Panc1 (cell line): ENCODE measurements at regions not wholly inside any gene's neighbourhood (a gene's known extent, or its start where the extent isn't known, plus 50 kb on each side); places are given as distances from the start of the nearest gene placed in this dataset.

Source experiments
- ATAC-seq: fragments of 200-7000 bp; cut with Tn5 transposase; 2 replicates; pipeline ENCODE4 v1.9.1; 2020; ENCODE audit warnings: mild to moderate bottlenecking, moderate library complexity
- BruUV-seq: library from RNA; stranded (reverse); fragments of 400-500 nt; replicated peaks from 2 replicates; lab custom pipeline; 2021; lab: Mats Ljungman, UMichigan
- CTCF ChIA-PET: fragments of 300-600 bp; sonication (Branson Sonifier 250); formaldehyde crosslinking; loops from one replicate; lab custom pipeline; 2022; ENCODE audit warnings: antibody characterized with exemption; lab: Charles Lee
- POLR2A ChIA-PET: fragments of 300-600 bp; sonication (Branson Sonifier 250); formaldehyde crosslinking; loops from one replicate; lab custom pipeline; 2022; ENCODE audit warnings: antibody characterized with exemption; lab: Charles Lee
- DNase-seq: peaks from one replicate; pipeline ENCODE4 v3.0.0-alpha.2; 2010; ENCODE audit warnings: low read depth, low spot score
- H3K27ac ChIP-seq: 2 replicates; pipeline ENCODE4 v1.5.1; 2011; ENCODE audit warnings: mild to moderate bottlenecking, low read length, inconsistent platforms
- H3K27me3 ChIP-seq: fragments of 200-500 bp; sonication (Bioruptor generic); 2 replicates; pipeline ENCODE4 v1.6.0; 2014; ENCODE audit warnings: low read length, inconsistent platforms; ENCODE audit not compliant: control insufficient read depth, insufficient read depth
- H3K36me3 ChIP-seq: fragments of 200-500 bp; sonication (Bioruptor generic); 2 replicates; pipeline ENCODE4 v1.5.1; 2014; ENCODE audit warnings: inconsistent platforms, mild to moderate bottlenecking, low read length, moderate library complexity; ENCODE audit not compliant: control insufficient read depth, insufficient read depth
- H3K4me1 ChIP-seq: 2 replicates; pipeline ENCODE4 v1.5.1; 2011; ENCODE audit warnings: inconsistent platforms, mild to moderate bottlenecking, low read length, moderate library complexity; ENCODE audit not compliant: control insufficient read depth, insufficient read depth
- H3K4me3 ChIP-seq, 2 experiments: 2 replicates each; pipeline ENCODE4 v1.5.1; 2011 to 2012; ENCODE audit warnings: low read depth in 2 of 2, low read length in 2 of 2, mild to moderate bottlenecking in 2 of 2, inconsistent platforms in 1 of 2, moderate library complexity in 1 of 2
- H3K9me3 ChIP-seq: fragments of 200-500 bp; sonication (Bioruptor generic); 2 replicates; pipeline ENCODE4 v1.5.1; 2014; ENCODE audit warnings: low read depth, mild to moderate bottlenecking, inconsistent platforms, low read length, moderate library complexity; ENCODE audit not compliant: control insufficient read depth, insufficient read depth
- POLR2AphosphoS5 ChIP-seq: IDR thresholded peaks from 2 replicates; pipeline ENCODE4 v1.6.1; 2012; ENCODE audit warnings: mild to moderate bottlenecking, low read depth, low read length, moderate library complexity
- REST ChIP-seq, 2 experiments: IDR thresholded peaks; 2 replicates each; pipeline ENCODE4 v1.6.1; 2011 to 2012; ENCODE audit warnings: low read depth in 2 of 2, control low read depth in 1 of 2, low read length in 1 of 2, mild to moderate bottlenecking in 1 of 2, moderate library complexity in 1 of 2; ENCODE audit not compliant: insufficient read depth in 1 of 2
- SIN3A ChIP-seq: IDR thresholded peaks from 2 replicates; pipeline ENCODE4 v1.6.1; 2012; ENCODE audit warnings: low read depth, mild to moderate bottlenecking, low read length, moderate library complexity, borderline replicate concordance; ENCODE audit not compliant: insufficient read depth
- TCF7L2 ChIP-seq: IDR thresholded peaks from 2 replicates; pipeline ENCODE4 v1.6.1; 2011; ENCODE audit warnings: mild to moderate bottlenecking, low read depth, low read length, inconsistent platforms
- in situ Hi-C: cut with HindIII; loops from 2 replicates; pipeline ENCODE4 v1.10.0; 2016; ENCODE audit warnings: low sequenced_read_pairs, low pct_unique_long_range_greater_than_20kb
- intact Hi-C: fragments of 100-400 bp; cut with micrococcal nuclease; formaldehyde crosslinking; loops from one replicate; pipeline ENCODE4 v1.10.0; 2022; ENCODE audit not compliant: unreplicated experiment
- TF ChIP-seq, protein P1 (sequence below): fragments of 450-650 bp; IDR thresholded peaks from 2 replicates; pipeline ENCODE4 v1.5.1; 2017; ENCODE audit warnings: mild to moderate bottlenecking

DNA sequence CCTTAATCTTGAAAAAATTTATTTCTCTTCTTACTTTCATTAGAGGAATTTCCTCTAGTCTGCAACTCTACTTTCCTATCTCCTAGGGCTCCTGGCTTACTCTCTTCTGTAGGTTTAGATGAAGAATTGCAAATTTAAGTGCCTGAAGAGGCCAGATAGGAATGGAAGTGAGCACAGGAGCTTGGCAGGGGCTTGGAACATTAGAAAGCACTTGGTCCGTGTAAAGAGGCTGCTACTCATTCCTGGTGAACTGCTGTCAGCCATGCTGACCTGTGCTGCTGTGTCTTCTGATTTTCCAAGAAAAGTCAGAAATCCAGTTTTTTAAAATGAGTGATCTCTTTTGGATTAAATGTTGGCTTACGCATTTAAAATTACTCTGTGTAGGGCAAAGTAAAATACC, 210.9 kb upstream of the CLINT1 start:
- TF ChIP-seq, protein P1, sequence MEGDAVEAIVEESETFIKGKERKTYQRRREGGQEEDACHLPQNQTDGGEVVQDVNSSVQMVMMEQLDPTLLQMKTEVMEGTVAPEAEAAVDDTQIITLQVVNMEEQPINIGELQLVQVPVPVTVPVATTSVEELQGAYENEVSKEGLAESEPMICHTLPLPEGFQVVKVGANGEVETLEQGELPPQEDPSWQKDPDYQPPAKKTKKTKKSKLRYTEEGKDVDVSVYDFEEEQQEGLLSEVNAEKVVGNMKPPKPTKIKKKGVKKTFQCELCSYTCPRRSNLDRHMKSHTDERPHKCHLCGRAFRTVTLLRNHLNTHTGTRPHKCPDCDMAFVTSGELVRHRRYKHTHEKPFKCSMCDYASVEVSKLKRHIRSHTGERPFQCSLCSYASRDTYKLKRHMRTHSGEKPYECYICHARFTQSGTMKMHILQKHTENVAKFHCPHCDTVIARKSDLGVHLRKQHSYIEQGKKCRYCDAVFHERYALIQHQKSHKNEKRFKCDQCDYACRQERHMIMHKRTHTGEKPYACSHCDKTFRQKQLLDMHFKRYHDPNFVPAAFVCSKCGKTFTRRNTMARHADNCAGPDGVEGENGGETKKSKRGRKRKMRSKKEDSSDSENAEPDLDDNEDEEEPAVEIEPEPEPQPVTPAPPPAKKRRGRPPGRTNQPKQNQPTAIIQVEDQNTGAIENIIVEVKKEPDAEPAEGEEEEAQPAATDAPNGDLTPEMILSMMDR, result no peak
- TF ChIP-seq TCF7L2, result no peak
- TF ChIP-seq SIN3A, result no peak
- no peak for TF ChIP-seq POLR2AphosphoS5
- TF ChIP-seq REST (IDR thresholded peaks at IDR 0.05; ENCODE audit: insufficient read depth in 1 of 2, low read depth in 2 of 2, low read length in 1 of 2), result no peak
- intact Hi-C loops, result no loop called here
- no peaks in the 10 kb centered on the region for H3K27me3 ChIP-seq
- POLR2A ChIA-PET, result no interaction called here
- CTCF ChIA-PET, result no interaction called here
- DNase-seq (no peak), ATAC-seq (no peak)
- H3K27ac ChIP-seq, result no peak overlapping the region
- H3K9me3 ChIP-seq, result no peaks in the 10 kb centered on the region
- BruUV-seq, result no TSS peak
- H3K36me3 ChIP-seq, result no peaks in the 10 kb centered on the region
- H3K4me3 ChIP-seq, result no peak overlapping the region
- H3K4me1 ChIP-seq, result no peaks in the 10 kb centered on the region
- in situ Hi-C loops, result no loop called here

DNA sequence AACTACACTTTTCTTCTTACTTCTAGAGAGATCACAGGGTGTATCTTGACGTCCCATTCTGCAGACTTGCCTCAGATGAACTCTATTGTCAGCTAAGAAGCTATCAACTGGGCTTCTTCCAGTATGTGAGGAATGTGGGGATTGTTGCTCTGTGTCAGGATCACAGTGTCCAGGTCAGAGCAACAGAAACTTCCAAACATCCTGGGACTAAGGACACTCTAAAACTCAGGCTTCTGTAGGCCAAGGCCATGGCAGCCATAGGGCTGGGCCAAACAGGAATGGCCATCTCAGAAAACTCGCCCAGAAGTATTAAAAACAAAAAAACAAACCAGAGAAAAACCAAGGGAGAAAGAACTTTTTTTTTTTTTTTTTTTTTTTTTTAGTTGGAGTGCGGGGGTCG, 210.0 kb upstream of the CLINT1 start:
- H3K4me3 ChIP-seq, result no peak overlapping the region
- in situ Hi-C loops (no loop called here), intact Hi-C loops (no loop called here)
- ChIA-PET POLR2A (no interaction called here), CTCF (no interaction called here)
- no peaks in the 10 kb centered on the region for H3K9me3 ChIP-seq
- TF ChIP-seq TCF7L2, result no peak
- TF ChIP-seq POLR2AphosphoS5, result no peak
- no peak for TF ChIP-seq REST (IDR thresholded peaks at IDR 0.05; ENCODE audit: insufficient read depth in 1 of 2, low read depth in 2 of 2, low read length in 1 of 2)
- TF ChIP-seq, protein P1, result no peak
- TF ChIP-seq SIN3A, result no peak
- ATAC-seq, result no peak
- no peaks in the 10 kb centered on the region for H3K4me1 ChIP-seq
- no peaks in the 10 kb centered on the region for H3K27me3 ChIP-seq
- no peak for DNase-seq
- no peak overlapping the region for H3K27ac ChIP-seq
- H3K36me3 ChIP-seq, result no peaks in the 10 kb centered on the region
- no TSS peak for BruUV-seq
